ENCODE measurements at regions not wholly inside any gene's neighbourhood (a gene's known extent, or its start where the extent isn't known, plus 50 kb on each side); places are given as distances from the start of the nearest gene placed in this dataset.

- DNase-seq: no peak
- ChIA-PET POLR2A (no interaction called here), CTCF (no interaction called here)
- H3K27ac Mint-ChIP-seq: no peak overlapping the region
- no peaks in the 10 kb centered on the region for H3K4me1 Mint-ChIP-seq
- TF ChIP-seq CTCF (IDR thresholded peaks at IDR 0.05): no peak
- no peaks in the 10 kb centered on the region for H3K27me3 Mint-ChIP-seq
- no peaks in the 10 kb centered on the region for H3K36me3 Mint-ChIP-seq (ENCODE audit: low read depth)
- intact Hi-C loops (cut with micrococcal nuclease): no loop called here
- H3K9me3 Mint-ChIP-seq: no peaks in the 10 kb centered on the region
- no peak overlapping the region for H3K4me3 Mint-ChIP-seq
- no peak for ATAC-seq (ENCODE audit: low read depth)
Measured at GRCh38 chr1:60170709-60171108, 97.1 kb upstream of the C1orf87 start.

- Mint-ChIP-seq H3K9me3 (no peaks in the 10 kb centered on the region), H3K27ac (no peak overlapping the region), H3K4me1 (no peaks in the 10 kb centered on the region), H3K4me3 (no peak overlapping the region), H3K27me3 (no peaks in the 10 kb centered on the region), H3K36me3 (ENCODE audit: low read depth) (no peaks in the 10 kb centered on the region)
- intact Hi-C loops (cut with micrococcal nuclease): no loop called here
- DNase-seq: no peak
- no peak for ATAC-seq (ENCODE audit: low read depth)
- CTCF ChIA-PET: no interaction called here
- POLR2A ChIA-PET: no interaction called here
- no peak for TF ChIP-seq CTCF (IDR thresholded peaks at IDR 0.05)
Measured at GRCh38 chr1:60169206-60169605, 95.6 kb upstream of the C1orf87 start.

- Mint-ChIP-seq H3K9me3 (no peaks in the 10 kb centered on the region), H3K27me3 (no peaks in the 10 kb centered on the region), H3K4me1 (no peaks in the 10 kb centered on the region), H3K27ac (no peak overlapping the region), H3K4me3 (no peak overlapping the region), H3K36me3 (ENCODE audit: low read depth) (no peaks in the 10 kb centered on the region)
- no peak for DNase-seq
- no peak for TF ChIP-seq CTCF (IDR thresholded peaks at IDR 0.05)
- CTCF ChIA-PET: no interaction called here
- ATAC-seq (ENCODE audit: low read depth): no peak
- POLR2A ChIA-PET: no interaction called here
- intact Hi-C loops (cut with micrococcal nuclease): no loop called here
Measured at GRCh38 chr1:60162936-60163335, 89.4 kb upstream of the C1orf87 start.

- intact Hi-C loops (cut with micrococcal nuclease): no loop called here
- TF ChIP-seq CTCF (IDR thresholded peaks at IDR 0.05): no peak
- DNase-seq (no peak), ATAC-seq (ENCODE audit: low read depth) (no peak)
- Mint-ChIP-seq H3K9me3 (no peaks in the 10 kb centered on the region), H3K4me3 (no peak overlapping the region), H3K27ac (no peak overlapping the region), H3K27me3 (no peaks in the 10 kb centered on the region), H3K36me3 (ENCODE audit: low read depth) (no peaks in the 10 kb centered on the region), H3K4me1 (no peaks in the 10 kb centered on the region)
- ChIA-PET POLR2A (no interaction called here), CTCF (no interaction called here)
Measured at GRCh38 chr1:60160141-60160540, 86.6 kb upstream of the C1orf87 start.

- Mint-ChIP-seq H3K27me3 (no peaks in the 10 kb centered on the region), H3K9me3 (no peaks in the 10 kb centered on the region), H3K36me3 (ENCODE audit: low read depth) (no peaks in the 10 kb centered on the region), H3K27ac (no peak overlapping the region), H3K4me1 (no peaks in the 10 kb centered on the region), H3K4me3 (no peak overlapping the region)
- DNase-seq: no peak
- no peak for ATAC-seq (ENCODE audit: low read depth)
- TF ChIP-seq CTCF (IDR thresholded peaks at IDR 0.05): no peak
- ChIA-PET POLR2A (no interaction called here), CTCF (no interaction called here)
- intact Hi-C loops (cut with micrococcal nuclease): loop anchor here (2.0 to 5.0 kb wide), 2 partner anchors 886 to 1298 kb away; no protein-coding TSS in a partner anchor
Measured at GRCh38 chr1:60156371-60156770, 82.8 kb upstream of the C1orf87 start.
